Endodermal cell (in vitro differentiated cells): ENCODE measurements at regions not wholly inside any gene's neighbourhood (a gene's known extent, or its start where the extent isn't known, plus 50 kb on each side); places are given as distances from the start of the nearest gene placed in this dataset.
A peak's percentile ranks its signal among the peaks of the same experiment; 100 is the strongest.

ENCODE experiments used
- DNase-seq: peaks from one replicate; pipeline ENCODE4 v3.0.0-alpha.2; 2017
- H3K27ac ChIP-seq: 2 replicates; pipeline ENCODE4 v1.5.1; 2013; ENCODE audit warnings: mild to moderate bottlenecking, low read depth, low read length, moderate library complexity
- H3K27me3 ChIP-seq: 2 replicates; pipeline ENCODE4 v1.6.1; 2013; ENCODE audit warnings: mild to moderate bottlenecking, low read length, moderate library complexity; ENCODE audit not compliant: insufficient read depth, control insufficient read depth, poor library complexity, severe bottlenecking
- H3K36me3 ChIP-seq: 2 replicates; pipeline ENCODE4 v1.7.0; 2013; ENCODE audit warnings: mild to moderate bottlenecking, low read length, moderate library complexity; ENCODE audit not compliant: control insufficient read depth, insufficient read depth
- H3K4me1 ChIP-seq: one replicate; pipeline ENCODE4 v1.7.0; 2013; ENCODE audit warnings: low read length; ENCODE audit not compliant: control insufficient read depth, insufficient read depth
- H3K4me3 ChIP-seq: 2 replicates; pipeline ENCODE4 v1.5.1; 2013; ENCODE audit warnings: mild to moderate bottlenecking, low read length, moderate library complexity
- H3K9ac ChIP-seq: 2 replicates; pipeline ENCODE4 v1.6.1; 2013; ENCODE audit warnings: mild to moderate bottlenecking, low read length, moderate library complexity; ENCODE audit not compliant: poor library complexity, severe bottlenecking; ENCODE audit errors: extremely low read depth
- H3K9me3 ChIP-seq: 2 replicates; pipeline ENCODE4 v1.6.1; 2013; ENCODE audit warnings: mild to moderate bottlenecking, low read length, moderate library complexity; ENCODE audit not compliant: control insufficient read depth
- H3K27ac Mint-ChIP-seq: 2 replicates; pipeline ENCODE4 v1.8.0; 2020; ENCODE audit warnings: mixed read lengths
- H3K27me3 Mint-ChIP-seq: 2 replicates; pipeline ENCODE4 v1.8.0; 2021; ENCODE audit warnings: mild to moderate bottlenecking, mixed read lengths; ENCODE audit not compliant: insufficient read depth
- H3K36me3 Mint-ChIP-seq: 2 replicates; pipeline ENCODE4 v1.8.0; 2020; ENCODE audit warnings: low read depth, mixed read lengths
- H3K4me1 Mint-ChIP-seq: 2 replicates; pipeline ENCODE4 v1.8.0; 2020; ENCODE audit warnings: mixed read lengths
- H3K4me3 Mint-ChIP-seq: 2 replicates; pipeline ENCODE4 v1.8.0; 2020; ENCODE audit warnings: mild to moderate bottlenecking, moderate library complexity, mixed read lengths
- H3K9me3 Mint-ChIP-seq: 2 replicates; pipeline ENCODE4 v1.8.0; 2020; ENCODE audit warnings: mild to moderate bottlenecking, mixed read lengths
- WGBS, 2 experiments: methylation state at CpG; one replicate each; pipeline versions ENCODE4 v1.1.5 to v1.1.7; 2013; ENCODE audit warnings: missing lambda C conversion rate in 2 of 2, mixed read lengths in 1 of 2; ENCODE audit not compliant: insufficient coverage in 1 of 2, insufficient read length in 1 of 2; 5-methylcytosine and 5-hydroxymethylcytosine counted together
- TF ChIP-seq, protein P1 (sequence below): fragments of 200-600 bp; sonication (generic); conservative IDR thresholded peaks from 2 replicates; pipeline ENCODE4 v1.5.0; 2021; ENCODE audit warnings: antibody characterized with exemption, mild to moderate bottlenecking

DNA sequence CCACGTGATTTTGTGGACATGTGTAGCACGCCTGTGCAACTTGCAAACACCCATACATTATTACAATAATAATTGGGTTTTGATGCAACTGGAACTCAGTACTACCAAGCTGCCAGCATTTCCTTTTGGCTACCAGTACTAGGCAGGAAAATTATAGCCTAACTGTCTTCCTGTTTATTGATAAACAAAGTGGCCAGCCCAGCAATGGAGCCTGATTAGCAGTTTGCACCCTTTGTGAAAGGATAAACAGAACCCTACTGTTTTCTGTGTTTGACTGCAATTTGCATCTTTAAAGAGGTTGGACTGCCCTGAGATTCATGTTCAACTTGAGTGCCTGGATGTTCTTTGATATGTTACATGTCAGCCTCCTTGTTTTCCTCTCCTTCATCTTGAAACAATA, 173.9 kb downstream of the ZIC5 start:
- no peak for DNase-seq
- Histone ChIP-seq H3K27me3 (no peaks in the 10 kb centered on the region), H3K27ac (no peak overlapping the region), H3K9me3 (no peaks in the 10 kb centered on the region), H3K36me3 (no peaks in the 10 kb centered on the region), H3K4me1 (peaks cover 9% of the 10 kb centered on the region), H3K4me3 (peak overlapping the region; percentile 60), H3K9ac (no peak overlapping the region)
- 50 to 76% methylated on average over 1 to 2 of the region's 2 CpGs for whole genome bisulfite sequencing, 2 experiments
- H3K4me1 Mint-ChIP-seq = peaks cover 29% of the 10 kb centered on the region
- TF ChIP-seq, protein P1, sequence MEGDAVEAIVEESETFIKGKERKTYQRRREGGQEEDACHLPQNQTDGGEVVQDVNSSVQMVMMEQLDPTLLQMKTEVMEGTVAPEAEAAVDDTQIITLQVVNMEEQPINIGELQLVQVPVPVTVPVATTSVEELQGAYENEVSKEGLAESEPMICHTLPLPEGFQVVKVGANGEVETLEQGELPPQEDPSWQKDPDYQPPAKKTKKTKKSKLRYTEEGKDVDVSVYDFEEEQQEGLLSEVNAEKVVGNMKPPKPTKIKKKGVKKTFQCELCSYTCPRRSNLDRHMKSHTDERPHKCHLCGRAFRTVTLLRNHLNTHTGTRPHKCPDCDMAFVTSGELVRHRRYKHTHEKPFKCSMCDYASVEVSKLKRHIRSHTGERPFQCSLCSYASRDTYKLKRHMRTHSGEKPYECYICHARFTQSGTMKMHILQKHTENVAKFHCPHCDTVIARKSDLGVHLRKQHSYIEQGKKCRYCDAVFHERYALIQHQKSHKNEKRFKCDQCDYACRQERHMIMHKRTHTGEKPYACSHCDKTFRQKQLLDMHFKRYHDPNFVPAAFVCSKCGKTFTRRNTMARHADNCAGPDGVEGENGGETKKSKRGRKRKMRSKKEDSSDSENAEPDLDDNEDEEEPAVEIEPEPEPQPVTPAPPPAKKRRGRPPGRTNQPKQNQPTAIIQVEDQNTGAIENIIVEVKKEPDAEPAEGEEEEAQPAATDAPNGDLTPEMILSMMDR = no peak
- peak overlapping the region; percentile 24 for H3K27ac Mint-ChIP-seq
- no peaks in the 10 kb centered on the region for H3K36me3 Mint-ChIP-seq
- peaks cover 2% of the 10 kb centered on the region for H3K27me3 Mint-ChIP-seq
- peaks cover 2% of the 10 kb centered on the region for H3K9me3 Mint-ChIP-seq
- peak overlapping the region; percentile 15 for H3K4me3 Mint-ChIP-seq

DNA sequence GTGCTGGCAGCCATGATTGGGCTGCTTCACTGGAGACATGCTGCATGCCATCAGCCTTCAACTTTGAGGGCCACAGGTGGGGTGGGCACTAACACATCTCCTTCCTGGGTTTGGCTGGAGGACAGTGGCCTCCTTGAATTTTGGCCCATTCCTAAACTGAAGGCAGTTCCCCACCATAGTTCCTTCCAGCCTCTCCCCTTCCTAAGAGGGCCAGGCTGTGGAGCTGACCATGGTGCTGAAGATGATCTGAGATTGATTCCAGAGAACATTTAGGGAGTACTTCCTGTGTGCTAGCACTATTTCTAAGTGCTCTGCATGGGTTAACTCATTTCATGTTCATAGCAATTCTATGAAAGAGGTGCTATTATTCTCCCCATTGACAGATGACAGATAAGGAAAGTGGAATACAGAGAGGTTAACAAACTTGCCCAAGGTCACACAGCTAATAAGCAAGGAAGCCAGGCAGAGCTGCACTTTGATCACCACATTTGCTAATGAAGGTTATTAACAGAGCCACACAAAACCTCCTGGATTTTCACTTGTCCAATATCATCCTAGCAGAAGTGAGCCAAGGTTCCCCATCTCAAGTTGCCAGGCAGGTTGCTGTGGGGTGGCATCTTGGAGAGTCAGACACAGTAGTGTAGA, 175.3 kb downstream of the ZIC5 start:
- H3K9me3 Mint-ChIP-seq = peaks cover 2% of the 10 kb centered on the region
- H3K4me1 ChIP-seq = peaks cover 14% of the 10 kb centered on the region
- no peak overlapping the region for H3K4me3 ChIP-seq
- H3K4me3 Mint-ChIP-seq = no peak overlapping the region
- TF ChIP-seq, protein P1 = no peak
- no peak overlapping the region for H3K27ac Mint-ChIP-seq
- H3K36me3 ChIP-seq = no peaks in the 10 kb centered on the region
- H3K27me3 ChIP-seq = no peaks in the 10 kb centered on the region
- H3K27me3 Mint-ChIP-seq = no peaks in the 10 kb centered on the region
- DNase-seq = peak; percentile 92
- no peak overlapping the region for H3K27ac ChIP-seq
- no peak overlapping the region for H3K9ac ChIP-seq
- peaks cover 41% of the 10 kb centered on the region for H3K4me1 Mint-ChIP-seq
- no peaks in the 10 kb centered on the region for H3K36me3 Mint-ChIP-seq
- no peaks in the 10 kb centered on the region for H3K9me3 ChIP-seq

GRCh38 chr13:99792079-99792921, 179.3 kb downstream of the ZIC5 start:
- Mint-ChIP-seq H3K36me3 (no peaks in the 10 kb centered on the region), H3K9me3 (peaks cover 7% of the 10 kb centered on the region), H3K27me3 (peaks cover 3% of the 10 kb centered on the region), H3K4me3 (no peak overlapping the region), H3K27ac (no peak overlapping the region), H3K4me1 (peaks cover 32% of the 10 kb centered on the region)
- TF ChIP-seq, protein P1 = no peak
- Histone ChIP-seq H3K9me3 (no peaks in the 10 kb centered on the region), H3K9ac (no peak overlapping the region), H3K4me1 (peaks cover 13% of the 10 kb centered on the region), H3K27me3 (no peaks in the 10 kb centered on the region), H3K27ac (no peak overlapping the region), H3K36me3 (no peaks in the 10 kb centered on the region), H3K4me3 (no peak overlapping the region)
- DNase-seq = peak; percentile 64
- WGBS, 2 experiments = 80 to 100% methylated on average over 2 to 9 of the region's 10 CpGs
